HG03095 (cell line): ENCODE measurements at regions not wholly inside any gene's neighbourhood (a gene's known extent, or its start where the extent isn't known, plus 50 kb on each side); places are given as distances from the start of the nearest gene placed in this dataset.
"Not testable (repeated sequence)": the region's sequence is repeated elsewhere in the genome, so short reads cannot be mapped to it uniquely, and the experiment has no call there.

Source experiments
- ATAC-seq: cut with Tn5 transposase; IDR thresholded peaks from one replicate; pipeline ENCODE4 v1.9.1; 2021; ENCODE audit warnings: moderate library complexity; ENCODE audit not compliant: unreplicated experiment

DNA sequence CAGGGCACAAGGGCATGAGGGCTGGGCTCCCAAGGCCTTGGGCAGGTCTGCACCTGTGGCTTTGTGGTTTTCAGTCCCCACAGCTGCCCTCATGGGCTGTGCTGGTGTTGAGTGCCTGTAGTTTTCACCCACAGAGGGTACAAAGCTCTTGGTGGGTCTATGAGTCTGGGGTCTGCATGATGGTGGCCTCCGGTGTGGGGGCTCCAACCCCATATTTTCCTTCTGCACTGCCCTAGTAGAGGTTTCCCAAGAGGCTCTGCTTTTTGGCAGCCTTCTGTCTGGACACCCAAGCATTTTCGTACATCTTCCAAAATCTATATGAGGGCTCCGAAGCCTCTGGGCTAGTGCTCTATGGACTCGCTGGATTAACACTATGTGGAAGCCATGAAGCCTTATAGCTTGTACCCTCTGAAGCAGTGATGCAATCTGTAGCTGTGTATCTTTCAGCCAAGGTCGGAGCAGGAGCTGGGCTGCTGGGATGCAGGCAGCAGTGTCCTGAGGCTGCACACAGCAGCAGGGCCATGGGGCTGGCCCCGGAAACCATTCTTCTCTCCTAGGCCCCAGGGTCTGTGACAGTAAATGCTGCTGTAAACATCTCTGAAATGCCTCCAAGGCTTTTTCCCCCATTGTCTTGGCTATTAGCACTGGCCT is 240.3 kb downstream of the CWH43 start:
- not testable (repeated sequence) for ATAC-seq

DNA sequence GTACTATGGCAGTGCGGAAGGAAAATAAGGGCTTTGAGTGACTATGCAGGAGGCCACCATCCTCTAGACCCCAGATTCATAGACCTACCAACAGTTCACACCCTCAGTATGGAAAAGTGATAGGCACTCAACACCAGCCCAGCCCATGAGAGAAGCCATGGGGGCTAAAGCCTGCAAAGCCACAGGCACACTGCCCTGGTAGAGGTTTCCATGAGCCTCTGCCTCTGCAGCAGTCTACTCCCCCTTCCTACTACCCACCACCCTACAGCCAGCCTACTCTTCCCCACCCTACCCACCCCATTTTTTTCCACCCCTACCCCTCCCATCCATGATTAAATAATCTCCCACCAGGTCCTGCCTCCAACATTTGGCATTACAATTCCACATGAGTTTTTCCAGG is 241.9 kb downstream of the CWH43 start:
- not testable (repeated sequence) for ATAC-seq

DNA sequence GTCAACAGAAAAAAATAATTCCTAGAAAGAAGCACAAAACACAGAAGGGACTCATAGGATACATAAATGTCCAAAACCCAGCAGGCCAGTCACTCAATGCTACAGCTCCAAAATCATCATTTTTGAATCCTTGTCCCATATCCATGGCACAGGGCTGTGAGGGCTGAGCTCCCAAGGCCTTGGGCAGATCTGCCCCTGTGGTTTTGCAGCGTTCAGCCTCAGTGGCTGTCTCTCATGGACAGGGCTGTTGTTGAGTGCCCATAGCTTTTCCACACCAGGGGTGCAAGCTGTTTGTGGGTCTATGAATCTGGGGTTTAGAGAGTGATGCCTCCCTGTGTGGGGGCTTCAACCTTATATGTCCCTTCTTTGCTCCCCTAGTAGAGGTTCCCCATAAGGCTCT is 243.2 kb downstream of the CWH43 start:
- ATAC-seq = not testable (repeated sequence)

DNA sequence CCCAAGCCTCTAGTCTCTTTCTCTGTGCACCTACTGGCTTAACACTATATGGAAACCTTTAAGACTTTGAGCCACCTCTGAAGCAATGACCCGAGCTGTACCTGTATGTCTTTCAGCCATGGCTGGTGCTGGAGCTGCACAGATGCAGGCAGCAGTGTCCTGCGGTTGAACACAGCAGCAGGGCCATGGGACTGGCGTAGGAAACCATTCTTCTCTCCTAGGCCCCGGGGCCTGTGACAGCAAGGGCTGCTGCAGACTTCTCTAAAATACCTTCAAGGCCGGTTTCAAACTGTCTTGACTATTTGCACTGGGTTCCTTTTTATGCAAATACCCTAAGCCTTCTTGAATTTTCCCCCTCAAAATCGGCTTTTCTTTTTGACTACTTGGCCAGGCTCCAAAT is 243.6 kb downstream of the CWH43 start:
- ATAC-seq = not testable (repeated sequence)

DNA sequence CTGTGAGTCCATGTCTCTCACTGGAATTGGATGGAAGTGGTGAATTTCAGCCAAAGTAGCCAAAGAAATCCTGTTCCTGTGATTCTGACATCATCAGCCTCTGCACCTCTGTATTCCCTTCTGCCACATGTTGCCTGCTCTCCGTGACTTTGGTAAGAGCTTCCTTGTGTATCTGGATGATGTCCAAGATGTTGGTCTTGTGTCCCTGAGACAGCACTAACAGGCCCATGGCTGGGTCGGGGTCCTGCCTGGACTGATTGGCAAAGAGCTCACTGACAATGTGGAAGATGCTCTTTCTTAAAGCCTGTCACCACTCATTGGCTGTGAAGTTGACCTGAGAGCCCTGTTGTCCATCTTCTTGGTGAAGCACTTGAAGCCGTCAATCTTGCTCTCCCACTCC is 247.3 kb downstream of the CWH43 start:
- ATAC-seq = not testable (repeated sequence)

DNA sequence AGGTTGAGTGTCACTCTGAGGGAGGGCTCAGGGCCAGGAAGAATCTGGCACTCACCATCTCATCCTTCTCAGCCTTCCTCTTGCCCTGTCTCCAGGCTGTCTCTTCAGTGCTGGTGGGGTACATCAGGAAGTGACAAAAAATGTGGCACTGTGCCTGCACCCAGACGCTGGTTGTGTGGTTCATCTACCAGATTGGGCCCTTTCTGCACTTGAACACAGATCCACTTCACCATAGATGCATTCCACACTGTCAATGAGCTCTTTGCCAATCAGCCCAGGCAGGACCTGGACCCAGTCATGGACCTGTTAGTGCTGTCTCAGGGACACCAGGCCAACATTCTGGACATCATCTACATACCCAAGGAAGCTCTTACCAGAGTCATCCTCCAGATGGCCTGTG is 247.7 kb downstream of the CWH43 start:
- ATAC-seq = not testable (repeated sequence)

DNA sequence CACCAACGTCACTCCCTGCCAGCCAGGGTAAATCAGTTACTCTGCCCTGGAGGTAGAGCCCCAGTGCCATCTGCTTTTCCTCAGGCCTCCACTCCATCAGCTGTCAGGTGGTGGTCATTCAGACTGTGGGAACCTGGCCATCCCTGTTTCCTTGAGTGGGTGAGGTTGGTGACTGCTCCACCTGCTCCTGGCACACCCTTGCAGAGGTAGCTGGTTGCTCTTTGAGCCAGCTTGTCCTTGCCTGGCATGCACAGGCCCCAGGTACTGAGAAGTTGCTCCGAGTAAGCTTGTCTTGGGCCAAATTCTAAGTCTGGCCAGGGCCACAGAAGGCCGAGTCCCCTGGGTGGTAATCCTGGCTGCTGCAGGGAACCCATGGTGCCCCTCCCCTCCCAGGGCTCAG is 248.3 kb downstream of the CWH43 start:
- ATAC-seq = not testable (repeated sequence)

DNA sequence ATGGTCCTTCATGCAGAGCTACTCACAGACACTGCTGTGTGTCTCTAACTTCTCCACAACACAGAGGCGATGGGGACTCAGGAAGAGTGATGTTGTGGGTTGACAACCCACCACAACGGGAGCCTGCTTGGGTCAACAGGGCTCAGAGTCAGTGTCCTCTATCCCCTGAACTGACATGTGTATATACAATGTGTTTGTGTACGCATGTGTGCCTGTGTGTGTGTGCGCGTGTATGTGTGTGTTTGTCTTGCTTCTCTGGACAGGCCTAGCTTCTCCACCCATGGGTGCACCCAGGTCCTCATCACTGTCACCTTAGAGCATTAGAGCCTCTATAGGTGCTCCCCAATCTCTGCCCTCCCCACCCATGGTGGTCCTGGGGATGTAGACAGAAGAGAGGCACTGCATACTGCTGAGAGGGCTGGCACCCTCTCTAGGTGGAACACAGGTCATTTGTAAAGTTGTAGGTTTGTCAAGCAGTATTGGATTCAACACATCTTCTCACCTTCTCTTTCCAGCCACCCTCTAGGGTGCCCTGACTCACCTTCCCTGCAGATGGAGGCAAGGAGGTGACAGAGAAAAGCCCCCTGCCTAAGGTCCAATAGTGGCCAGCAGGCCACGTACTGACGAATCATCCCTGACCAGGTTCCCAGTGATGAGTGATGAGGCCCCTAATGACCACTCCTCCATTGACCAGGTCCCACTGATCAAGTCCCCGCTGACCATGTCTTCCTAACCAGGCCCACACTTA is 249.5 kb downstream of the CWH43 start:
- not testable (repeated sequence) for ATAC-seq

DNA sequence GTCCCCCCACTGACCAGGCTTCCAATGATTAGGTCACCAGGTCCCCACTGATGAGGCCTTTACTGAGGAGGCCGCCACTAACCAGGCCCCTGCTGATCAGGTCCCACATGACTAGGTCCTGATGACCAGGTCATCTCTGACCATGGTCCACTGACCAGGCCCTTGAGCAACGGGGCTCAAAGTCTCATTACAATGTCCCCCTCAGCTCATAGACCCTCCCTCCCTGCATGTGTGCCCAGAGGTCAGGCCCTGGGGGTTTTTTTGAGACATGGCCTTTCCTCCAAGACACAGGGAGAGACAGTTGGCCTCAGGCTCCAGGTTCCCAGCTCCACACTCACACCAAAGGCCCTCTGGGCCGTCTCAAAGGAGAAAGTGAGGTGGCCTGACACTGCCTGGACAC is 250.4 kb downstream of the CWH43 start:
- ATAC-seq = not testable (repeated sequence)

DNA sequence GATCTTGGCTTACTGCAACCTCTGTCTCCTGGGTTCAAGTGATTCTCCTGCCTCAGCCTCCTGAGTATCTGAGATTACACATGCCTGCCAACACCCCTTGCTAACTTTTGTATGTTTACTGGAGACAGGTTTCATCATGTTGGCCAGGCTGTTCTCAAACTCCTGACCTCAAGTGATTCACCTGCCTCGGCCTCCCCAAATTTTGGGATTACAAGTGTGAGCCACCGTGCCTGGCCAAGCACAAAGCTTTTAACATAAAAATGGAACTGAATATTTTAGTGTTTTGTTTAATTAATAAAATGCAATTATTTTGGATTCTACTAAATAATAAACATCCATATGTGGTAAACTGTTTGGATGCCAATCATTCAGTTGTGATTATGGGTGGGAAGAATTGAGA is 255.2 kb downstream of the CWH43 start:
- ATAC-seq = not testable (repeated sequence)

DNA sequence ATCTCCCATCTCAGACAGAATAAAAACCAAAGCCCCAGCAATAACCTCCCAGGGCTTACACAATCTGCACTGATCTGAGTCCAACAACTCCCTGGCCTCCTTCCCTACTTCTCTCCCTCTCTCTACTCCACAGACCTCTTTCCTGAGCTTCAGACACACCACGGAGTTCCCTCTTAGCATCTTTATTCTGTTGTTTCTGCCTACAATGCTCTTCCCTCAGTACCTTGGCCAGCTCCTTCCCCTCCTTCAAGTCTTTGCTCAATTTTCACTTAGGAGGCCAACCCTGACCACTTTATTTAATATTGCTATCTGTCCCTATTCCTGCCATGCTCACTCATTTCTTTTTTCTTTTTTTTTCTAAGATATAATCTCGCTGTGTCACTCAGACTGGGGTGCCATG is 276.7 kb downstream of the CWH43 start:
- ATAC-seq = not testable (repeated sequence)

DNA sequence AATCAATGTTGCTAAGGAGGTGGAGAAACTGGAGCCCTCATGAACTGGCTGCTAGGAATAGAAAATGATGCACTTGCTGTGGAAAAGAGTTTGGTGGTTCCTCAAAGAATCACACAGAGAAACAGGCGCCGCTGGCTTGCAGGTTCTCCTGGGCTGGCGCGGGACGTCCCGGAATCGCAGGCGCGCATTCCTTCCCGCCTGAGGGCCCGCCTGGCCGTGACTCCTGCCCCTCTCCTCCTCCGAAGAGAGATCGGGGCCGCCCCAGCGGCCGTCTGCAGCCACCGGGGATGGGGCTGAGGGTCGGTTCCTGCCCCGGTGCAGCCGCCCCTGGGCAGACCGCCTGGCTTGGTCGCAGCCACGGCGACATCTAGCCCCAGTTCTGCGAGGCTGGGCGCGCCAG is 284.4 kb downstream of the CWH43 start:
- ATAC-seq = not testable (repeated sequence)

DNA sequence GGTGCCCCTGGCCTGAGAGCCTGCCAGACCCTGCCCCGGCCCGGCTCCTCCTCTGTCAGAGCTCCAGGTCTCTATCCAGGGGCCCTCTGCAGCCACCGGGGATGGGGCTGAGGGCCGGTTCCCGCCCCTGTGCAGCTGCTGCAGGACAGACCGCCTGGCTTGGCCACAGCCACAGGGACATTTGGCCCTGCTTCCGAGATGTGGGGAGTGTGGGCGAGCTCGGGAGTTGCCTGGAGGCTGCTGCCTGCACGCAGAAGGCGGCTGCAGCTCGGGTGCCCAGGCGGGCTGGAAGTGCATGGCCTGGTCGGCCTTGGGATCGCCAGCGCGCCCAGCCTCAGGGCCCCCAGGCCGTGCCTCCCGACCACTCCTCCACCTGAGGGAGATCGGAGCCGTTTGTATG is 284.8 kb downstream of the CWH43 start:
- not testable (repeated sequence) for ATAC-seq

DNA sequence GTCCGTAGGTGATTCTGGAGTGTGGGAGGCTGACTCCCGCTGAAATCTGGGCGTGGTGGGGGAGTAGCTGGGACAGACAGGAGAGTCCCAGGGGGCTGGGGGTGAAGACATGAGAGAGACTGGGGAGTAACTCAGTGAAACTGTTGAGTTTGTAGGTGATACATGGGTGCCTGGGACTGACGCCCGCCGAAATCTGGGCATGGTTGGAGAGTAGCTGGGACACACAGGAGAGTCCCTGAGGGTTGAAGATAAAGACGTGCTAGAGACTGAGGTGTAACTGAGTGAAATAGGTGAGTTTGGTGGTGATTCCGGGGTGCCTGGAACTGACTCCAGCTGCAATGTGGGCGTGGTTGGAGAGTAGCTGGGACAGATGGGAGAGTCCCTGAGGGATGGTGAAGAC is 299.8 kb downstream of the CWH43 start:
- ATAC-seq = not testable (repeated sequence)

DNA sequence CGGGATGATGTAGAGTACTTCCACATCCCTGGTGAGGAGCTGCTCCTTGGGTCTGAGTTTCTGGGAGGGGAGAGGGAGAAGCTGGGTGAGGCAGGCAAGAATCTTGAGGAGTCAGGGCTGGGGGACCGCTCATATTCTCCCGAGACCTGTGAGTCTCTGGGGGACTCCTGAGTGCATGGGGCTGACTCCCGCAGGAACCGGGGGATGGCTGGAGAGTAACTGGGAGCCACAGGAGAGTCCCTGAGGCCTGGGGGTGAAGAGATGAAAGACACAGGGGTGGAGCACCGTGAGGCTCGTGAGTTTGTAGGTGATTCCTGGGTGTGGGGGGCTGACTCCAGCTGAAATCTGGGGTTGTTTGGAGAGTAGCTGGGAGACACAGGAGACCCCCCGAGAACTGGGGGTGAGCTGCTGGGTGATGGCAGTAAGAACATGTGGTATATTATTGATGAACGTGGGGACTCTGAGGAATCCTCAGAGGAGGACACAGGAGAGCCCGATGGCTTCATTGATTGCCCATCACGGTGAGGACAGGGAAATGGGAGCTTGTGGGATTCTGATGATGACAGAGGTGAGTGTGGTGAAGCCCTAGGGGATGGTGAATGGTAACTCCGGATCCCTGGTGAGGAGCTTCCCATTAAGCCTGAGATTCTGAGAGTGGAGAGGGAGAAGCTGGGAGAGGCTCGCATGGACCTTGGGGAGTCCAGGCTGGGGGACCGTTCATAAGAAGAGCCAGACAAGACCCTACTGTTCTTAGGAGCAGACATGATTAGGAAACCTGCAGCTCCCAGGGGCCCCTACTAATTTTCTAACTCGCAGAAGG is 301.1 kb downstream of the CWH43 start:
- not testable (repeated sequence) for ATAC-seq

DNA sequence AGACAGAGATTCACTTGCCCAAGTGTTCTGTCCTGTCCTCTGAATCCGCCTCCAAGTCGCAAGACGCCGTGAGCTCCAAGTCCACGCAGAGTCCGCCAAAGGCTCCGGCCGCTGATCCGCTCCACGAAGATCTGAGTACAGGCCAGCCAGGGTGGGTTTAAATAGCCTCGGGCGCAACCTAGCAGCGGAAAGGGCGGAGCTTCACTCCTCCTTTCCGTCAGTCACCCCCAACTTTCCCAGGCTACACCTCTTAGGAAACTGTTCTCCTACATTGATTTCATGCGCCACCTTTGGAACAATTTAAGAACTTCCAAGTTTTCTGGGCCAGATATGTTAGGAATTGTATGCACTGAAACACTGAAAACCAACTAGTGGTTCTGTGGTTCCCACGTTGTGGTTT is 301.8 kb downstream of the CWH43 start:
- ATAC-seq = not testable (repeated sequence)

DNA sequence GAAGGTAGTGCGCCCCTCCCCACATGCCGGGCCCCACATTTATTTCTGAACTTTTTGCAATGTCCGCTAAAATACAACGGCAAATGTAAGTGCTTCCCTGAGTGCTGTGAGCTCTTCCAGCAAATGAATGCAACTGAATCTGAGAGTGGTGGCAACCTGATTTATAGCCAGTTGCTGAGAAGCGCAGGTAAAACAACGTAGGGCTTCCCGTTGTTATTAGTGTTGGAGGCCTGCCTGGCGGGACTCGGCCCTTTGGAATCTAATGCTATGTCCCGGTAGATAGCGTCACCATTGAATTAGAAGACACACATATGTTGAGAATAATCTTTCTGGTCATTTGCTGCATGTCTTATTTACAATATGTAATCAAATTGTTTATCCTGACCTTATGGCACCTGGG is 302.7 kb downstream of the CWH43 start:
- ATAC-seq = not testable (repeated sequence)

DNA sequence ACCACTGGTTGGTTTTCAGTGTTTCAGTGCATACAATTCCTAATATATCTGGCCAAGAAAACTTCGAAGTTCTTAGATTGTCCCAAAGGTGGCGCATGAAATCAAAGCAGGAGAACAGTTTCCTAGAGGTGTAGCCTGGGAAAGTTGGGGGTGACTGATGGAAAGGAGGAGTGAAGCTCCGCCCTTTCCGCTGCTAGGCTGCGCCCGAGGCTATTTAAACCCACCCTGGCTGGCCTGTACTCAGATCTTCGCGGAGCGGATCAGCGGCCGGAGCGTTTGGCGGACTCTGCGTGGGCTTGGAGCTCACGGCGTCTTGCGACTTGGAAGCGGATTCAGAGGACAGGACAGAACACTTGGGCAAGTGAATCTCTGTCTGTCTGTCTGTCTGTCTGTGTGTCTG is 328.7 kb downstream of the CWH43 start:
- ATAC-seq = not testable (repeated sequence)

DNA sequence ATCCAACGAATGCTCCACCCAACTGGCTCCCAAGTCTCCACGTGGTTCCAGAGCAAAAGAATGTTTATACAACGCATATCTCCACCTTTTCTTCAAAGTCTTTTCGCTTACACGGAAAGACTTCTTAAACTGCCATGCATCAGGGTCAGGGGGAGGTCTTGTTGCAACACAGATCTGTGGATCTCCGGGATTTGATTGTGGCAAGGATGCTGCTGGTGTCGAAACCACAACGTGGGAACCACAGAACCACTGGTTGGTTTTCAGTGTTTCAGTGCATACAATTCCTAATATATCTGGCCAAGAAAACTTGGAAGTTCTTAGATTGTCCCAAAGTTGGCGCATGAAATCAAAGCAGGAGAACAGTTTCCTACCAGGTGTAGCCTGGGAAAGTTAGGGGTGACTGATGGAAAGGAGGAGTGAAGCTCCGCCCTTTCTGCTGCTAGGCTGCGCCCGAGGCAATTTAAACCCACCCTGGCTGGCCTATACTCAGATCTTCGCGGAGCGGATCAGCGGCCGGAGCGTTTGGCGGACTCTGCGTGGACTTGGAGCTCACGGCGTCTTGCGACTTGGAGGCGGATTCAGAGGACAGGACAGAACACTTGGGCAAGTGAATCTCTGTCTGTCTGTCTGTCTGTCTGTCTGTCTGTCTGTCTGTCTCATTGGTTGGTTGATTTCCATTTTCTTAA is 334.8 kb downstream of the CWH43 start:
- not testable (repeated sequence) for ATAC-seq

DNA sequence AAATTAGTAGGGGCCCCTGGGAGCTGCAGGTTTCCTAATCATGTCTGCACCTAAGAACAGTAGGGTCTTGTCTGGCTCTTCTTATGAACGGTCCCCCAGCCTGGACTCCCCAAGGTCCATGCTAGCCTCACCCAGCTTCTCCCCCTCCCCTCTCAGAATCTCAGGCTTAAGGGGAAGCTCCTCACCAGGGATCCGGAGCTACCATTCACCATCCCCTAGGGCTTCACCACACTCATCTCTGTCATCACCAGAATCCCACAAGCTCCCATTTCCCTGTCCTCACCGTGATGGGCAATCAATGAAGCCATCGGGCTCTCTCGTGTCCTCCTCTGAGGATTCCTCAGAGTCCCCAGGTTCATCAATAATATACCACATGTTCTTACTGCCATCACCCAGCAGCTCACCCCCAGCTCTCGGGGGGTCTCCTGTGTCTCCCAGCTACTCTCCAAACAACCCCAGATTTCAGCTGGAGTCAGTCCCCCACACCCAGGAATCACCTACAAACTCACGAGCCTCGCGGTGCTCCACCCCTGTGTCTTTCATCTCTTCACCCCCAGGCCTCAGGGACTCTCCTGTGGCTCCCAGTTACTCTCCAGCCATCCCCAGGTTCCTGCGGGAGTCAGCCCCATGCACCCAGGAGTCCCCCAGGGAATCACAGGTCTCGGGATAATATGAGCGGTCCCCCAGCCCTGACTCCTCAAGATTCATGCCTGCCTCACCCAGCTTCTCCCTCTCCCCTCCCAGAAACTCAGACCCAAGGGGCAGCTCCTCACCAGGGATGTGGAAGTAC is 335.6 kb downstream of the CWH43 start:
- not testable (repeated sequence) for ATAC-seq
